ENCODE measurements at regions not wholly inside any gene's neighbourhood (a gene's known extent, or its start where the extent isn't known, plus 50 kb on each side); places are given as distances from the start of the nearest gene placed in this dataset.

DNA sequence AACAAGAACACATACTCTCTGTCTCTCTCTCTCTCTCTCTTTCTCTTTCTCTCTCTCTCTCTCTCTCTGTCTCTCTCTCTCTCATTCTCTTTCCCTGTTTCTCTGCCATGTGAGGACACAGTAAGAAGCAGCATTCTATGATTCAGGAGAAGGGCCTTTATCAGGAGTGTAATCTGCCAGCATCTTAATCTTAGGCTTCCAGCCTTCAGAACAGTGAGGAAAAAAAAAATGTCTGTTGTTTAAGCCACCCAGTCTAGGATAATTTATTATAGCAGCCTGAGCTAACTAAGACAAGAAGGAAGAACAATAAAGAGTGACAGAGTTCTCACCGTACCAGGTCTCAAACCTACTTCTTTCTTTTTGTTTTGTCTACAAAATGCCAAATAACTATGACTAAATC, 399.4 kb downstream of the SOCS6 start:
- no peak for FAIRE-seq
- DNase-seq (ENCODE audit: insufficient read length, low spot score) = no peak
- no peak for TF ChIP-seq POLR2A (IDR thresholded peaks at IDR 0.05; ENCODE audit: low read depth, low read length)

DNA sequence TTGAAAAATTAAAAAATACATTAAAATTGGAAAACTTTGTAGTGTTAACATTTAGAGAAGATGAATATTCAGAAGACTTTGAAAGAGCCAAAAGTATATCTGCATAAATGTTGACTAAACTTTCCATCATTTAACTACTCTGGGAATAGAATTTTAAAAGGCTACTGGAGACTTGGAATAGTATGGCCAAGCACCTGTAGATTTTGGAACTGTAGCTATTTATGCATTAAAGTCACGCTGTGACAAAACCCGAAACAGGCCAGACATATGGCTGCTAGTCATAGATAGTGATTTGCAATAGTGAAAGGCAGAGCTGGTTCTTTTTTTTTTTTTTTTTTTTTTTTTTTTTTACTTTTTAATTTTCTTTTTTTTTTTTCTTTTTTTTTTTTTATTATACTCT, 396.0 kb downstream of the SOCS6 start:
- no peak for TF ChIP-seq POLR2A (IDR thresholded peaks at IDR 0.05; ENCODE audit: low read depth, low read length)
- FAIRE-seq (no peak), DNase-seq (ENCODE audit: insufficient read length, low spot score) (no peak)

DNA sequence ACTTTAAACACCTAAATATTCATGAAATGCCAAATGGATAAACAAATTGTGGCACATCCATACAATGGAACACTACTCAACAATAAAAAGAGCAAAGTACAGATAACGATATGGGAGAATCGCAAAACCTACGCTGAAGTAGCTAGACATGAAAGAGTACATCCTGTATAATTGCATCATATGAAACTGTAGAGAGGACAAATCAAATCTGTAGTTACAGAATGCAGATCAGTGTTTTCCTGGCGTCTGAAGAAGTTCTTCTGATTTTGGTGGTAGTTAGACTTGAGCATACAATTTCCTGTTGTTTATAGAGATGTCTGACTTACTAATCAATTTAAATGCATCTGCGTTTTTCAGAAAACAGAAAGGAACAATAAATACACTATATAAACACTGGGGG, 394.4 kb downstream of the SOCS6 start:
- no peak for TF ChIP-seq POLR2A (IDR thresholded peaks at IDR 0.05; ENCODE audit: low read depth, low read length)
- DNase-seq (ENCODE audit: insufficient read length, low spot score) = no peak
- FAIRE-seq = no peak

DNA sequence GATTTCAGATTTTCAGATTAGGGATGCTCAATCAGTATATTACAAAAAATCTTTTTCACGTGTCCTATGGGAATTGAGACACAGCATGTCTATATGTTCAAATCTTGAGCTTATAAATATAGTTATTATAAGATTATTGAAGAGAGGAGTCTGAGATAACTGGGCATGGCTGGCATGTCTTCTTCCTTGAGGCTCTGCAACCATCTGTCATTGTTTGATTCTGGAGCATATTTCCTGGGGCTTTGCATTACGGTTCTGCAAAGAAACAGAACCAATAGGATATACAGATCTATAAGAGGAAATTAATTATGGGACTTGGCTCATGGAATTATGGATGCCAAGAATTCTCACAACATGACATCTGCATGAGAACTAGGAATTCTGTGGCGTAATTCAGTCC, 386.1 kb downstream of the SOCS6 start:
- no peak for FAIRE-seq
- no peak for TF ChIP-seq POLR2A (IDR thresholded peaks at IDR 0.05; ENCODE audit: low read depth, low read length)
- no peak for DNase-seq (ENCODE audit: insufficient read length, low spot score)

DNA sequence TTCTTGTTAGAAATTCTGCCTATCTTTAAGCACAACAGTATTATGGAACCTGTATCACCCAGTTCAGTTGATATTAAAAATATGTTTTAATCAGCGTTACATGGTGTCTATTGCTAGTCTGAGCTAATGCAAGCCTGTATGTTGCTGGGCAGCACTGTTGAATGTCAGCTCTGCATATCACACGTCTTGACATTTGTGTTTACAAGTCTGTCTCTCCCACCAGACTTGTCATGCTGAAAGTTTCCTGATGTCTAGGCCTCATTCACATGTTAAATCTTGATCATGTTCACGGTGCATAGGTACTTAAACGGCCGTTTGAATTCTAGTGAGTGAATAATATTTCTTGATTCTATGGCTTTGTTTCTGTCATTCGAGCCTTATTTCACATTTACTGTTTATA, 385.0 kb downstream of the SOCS6 start:
- TF ChIP-seq POLR2A (IDR thresholded peaks at IDR 0.05; ENCODE audit: low read depth, low read length) = no peak
- FAIRE-seq = no peak

DNA sequence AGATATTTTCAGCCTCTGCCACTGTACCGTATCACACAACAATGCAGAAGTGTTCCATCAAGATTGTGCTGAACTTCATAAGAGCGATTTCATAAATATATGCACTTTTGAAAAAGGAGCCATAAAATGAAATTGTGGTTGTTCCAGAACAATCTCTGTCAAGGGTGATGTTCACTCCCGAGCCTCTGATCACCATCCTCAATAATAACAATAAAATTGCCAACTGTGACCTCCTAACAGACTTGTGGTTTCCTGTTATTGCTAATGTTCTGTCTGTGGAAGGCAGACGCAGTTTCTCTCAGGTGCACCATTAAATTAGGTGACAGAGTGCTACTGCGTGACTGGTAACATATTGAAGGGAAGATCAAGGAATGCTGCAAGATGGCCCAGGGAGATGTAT, 383.7 kb downstream of the SOCS6 start:
- DNase-seq (ENCODE audit: insufficient read length, low spot score) (no peak), FAIRE-seq (no peak)
- no peak for TF ChIP-seq POLR2A (IDR thresholded peaks at IDR 0.05; ENCODE audit: low read depth, low read length)

More for the DNA sequence above, 385.0 kb downstream of the SOCS6 start:
- DNase-seq (ENCODE audit: insufficient read length, low spot score) = no peak

DNA sequence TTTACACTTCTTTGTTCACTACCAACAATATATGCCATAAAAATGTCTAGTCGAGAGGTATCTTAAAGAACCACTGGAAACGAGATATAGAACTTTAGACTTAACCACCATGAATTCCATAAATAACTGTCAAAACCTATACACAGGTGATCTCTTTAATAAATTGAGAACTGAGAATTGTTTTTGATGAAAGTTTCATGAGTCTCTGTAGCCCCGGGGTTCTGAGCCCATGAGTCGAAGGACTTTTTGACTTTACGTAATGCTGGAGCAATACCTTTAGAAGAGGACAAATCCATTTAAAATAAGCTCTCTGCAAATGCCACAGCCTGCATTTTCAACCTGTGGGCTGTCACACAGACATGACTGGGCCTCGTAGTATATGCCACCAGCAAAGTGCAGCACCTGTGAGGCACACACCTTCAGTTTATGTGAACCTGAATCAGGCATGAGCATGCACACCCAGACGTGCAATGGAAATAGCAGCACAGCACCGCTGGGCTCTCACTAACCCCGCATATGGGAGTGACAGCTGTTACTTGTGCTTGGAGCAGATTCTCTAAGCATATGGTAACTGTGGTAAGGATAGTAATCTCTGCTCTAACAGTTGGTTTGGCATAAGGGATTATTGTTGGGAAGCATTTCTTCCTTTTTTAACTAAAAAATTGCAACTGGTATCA, 383.2 kb downstream of the SOCS6 start:
- DNase-seq (ENCODE audit: insufficient read length, low spot score) = no peak
- no peak for TF ChIP-seq POLR2A (IDR thresholded peaks at IDR 0.05; ENCODE audit: low read depth, low read length)
- FAIRE-seq = no peak

DNA sequence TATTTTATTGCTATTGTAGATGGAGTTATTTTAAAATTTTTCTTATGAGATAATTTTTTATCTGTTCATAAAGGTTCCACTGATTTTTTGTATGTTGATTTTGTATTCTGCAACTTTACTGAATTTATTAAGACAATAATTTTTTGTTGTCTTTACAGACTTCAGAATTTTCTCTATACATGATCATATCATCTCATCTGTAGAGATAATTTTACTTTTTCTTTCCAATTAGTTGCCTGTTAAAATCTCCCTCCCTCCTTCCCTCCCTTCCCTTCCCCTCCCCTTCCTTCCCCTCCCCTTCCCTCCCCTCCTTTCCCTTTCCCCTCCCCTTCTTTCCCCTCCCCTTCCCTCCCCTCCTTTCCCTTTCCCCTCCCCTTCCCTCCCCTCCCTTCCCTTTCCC, 378.1 kb downstream of the SOCS6 start:
- no peak for DNase-seq (ENCODE audit: insufficient read length, low spot score)
- no peak for TF ChIP-seq POLR2A (IDR thresholded peaks at IDR 0.05; ENCODE audit: low read depth, low read length)
- no peak for FAIRE-seq

DNA sequence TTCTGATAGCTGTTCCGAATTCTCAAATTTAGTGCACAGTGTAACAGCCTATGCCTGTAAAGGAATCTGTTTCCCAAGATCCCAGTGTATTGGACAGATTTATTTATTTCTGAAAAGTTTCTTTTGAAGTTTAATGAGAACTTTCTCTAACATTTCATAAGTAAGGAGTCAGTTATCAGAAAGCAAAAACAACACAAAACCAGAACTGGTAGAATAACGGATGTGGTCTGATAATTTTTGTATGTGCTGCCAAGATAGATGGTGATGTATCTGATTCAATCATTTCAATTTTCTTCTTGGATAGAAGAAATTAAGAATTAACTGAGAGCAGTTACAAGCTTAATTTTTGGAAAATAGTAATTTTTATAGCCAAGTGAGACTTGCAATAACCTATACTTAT, 374.3 kb downstream of the SOCS6 start:
- DNase-seq (ENCODE audit: insufficient read length, low spot score) (no peak), FAIRE-seq (no peak)
- TF ChIP-seq POLR2A (IDR thresholded peaks at IDR 0.05; ENCODE audit: low read depth, low read length) = no peak

DNA sequence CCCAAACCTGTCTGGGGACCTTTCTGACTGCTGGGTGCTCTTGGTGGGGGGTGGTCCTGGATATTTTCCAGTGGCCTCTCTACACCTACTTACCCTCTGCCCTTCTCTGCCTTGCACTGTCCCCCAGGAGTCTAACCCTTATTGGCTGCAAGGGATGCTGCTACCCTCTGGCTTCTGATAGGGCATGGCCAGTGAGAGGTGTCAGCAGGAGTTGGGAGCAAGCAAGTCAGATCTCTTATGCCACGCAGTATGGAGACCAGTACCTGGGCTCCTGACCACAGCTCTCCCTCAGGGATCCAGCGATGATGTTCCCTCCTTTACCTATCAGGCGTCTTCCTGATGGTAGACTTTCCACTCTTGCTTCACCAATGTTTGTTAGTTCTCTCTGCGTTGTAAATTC, 373.7 kb downstream of the SOCS6 start:
- DNase-seq (ENCODE audit: insufficient read length, low spot score) = no peak
- no peak for TF ChIP-seq POLR2A (IDR thresholded peaks at IDR 0.05; ENCODE audit: low read depth, low read length)
- no peak for FAIRE-seq

DNA sequence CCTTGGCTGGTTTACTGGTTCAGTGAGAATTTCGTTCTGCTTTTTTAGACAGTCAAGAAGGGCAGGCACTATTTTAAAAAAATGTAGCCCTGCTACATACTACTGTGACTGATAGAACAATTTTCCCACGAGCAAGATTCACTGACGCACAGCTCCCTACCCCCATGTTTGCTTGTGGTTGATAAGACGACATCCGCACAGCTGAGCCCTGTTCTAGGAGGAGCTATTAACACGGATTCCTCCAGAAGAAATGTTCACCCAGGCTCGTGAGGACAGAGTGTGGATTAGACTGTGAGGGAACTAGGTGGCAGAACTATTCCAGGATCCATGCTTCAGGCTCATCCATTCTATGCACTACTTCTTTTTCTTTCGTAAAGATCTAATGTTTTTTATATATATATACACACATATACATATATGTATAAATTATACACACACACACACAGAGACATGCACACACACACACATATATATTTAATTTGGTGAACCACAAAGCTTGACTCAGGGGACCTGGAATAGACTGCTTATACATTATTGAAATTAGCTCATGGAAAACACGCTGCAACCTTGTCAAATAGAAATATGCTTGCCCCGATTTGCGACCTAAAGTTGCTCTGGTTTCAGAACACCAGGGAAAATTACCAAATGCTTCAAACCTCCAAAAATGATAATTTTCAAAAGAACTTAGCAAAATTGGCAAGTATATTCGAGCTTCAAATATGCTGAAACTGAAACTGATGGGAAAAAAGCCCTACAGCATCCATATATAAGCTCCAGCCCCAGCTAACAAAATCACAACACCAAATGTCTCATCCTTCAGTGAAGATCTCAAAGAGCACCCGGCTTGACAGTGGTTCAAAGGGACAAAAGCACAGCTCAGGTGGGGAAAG, 370.4 kb downstream of the SOCS6 start:
- FAIRE-seq (no peak), DNase-seq (ENCODE audit: insufficient read length, low spot score) (no peak)

DNA sequence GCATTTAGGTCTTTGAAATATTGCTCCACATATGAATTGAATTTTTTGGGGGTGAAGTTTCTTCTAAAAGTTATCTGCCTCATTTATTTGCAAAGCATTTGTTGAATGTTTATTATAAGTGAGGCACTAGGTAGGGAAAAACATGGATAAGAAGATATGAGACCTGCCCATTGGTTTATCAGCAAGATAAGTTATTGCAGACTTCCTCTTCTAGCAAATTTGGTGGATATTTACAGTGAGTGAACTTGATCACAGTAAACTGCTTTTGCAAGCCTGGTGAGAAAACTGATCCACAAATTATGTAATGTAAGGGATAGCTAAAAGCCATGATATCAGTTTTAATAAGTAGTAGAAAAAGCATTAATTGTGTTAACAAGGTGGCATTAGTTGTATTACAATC, 364.8 kb downstream of the SOCS6 start:
- no peak for TF ChIP-seq POLR2A (IDR thresholded peaks at IDR 0.05; ENCODE audit: low read depth, low read length)
- no peak for FAIRE-seq
- no peak for DNase-seq (ENCODE audit: insufficient read length, low spot score)

More for the DNA sequence above, 370.4 kb downstream of the SOCS6 start:
- TF ChIP-seq POLR2A (IDR thresholded peaks at IDR 0.05; ENCODE audit: low read depth, low read length) = no peak

DNA sequence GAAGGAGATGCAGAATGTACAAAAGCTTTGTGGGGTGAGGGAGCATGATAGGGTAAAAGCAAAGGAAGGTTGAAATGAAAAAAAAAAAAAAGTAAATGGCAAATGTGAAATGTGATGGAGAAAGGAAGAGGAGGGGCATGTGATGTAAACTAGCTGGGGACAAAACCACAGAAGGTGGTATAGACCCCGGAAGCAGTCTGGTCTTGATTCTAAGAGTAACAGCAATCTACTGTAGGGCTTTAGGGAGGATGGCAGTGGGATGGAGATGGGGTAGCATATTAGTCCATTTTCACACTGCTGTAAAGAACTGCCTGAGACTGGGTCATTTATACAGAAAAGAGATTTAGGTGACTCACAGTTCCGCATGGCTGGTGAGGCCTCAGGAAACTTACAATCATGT, 362.0 kb downstream of the SOCS6 start:
- TF ChIP-seq POLR2A (IDR thresholded peaks at IDR 0.05; ENCODE audit: low read depth, low read length) = no peak
- FAIRE-seq (no peak), DNase-seq (ENCODE audit: insufficient read length, low spot score) (no peak)

DNA sequence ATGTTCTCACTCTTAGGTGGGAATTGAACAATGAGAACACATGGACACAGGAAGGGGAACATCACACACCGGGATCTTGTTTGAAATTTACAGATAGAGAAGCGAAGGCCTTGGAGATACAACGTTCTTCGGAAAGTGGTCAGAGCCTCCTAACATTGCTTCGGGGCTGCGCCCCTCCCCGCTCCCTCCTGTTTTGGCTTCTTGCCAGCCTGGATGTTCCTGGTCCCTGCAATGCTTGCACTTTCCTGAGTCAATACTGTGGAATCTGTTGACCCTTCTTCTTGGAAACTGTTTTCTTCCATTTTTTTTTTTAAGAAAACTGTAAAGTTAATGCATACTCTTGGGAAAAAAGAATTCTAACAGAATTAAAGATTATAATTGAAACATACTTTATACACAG, 360.8 kb downstream of the SOCS6 start:
- DNase-seq (ENCODE audit: insufficient read length, low spot score) (no peak), FAIRE-seq (no peak)
- no peak for TF ChIP-seq POLR2A (IDR thresholded peaks at IDR 0.05; ENCODE audit: low read depth, low read length)

DNA sequence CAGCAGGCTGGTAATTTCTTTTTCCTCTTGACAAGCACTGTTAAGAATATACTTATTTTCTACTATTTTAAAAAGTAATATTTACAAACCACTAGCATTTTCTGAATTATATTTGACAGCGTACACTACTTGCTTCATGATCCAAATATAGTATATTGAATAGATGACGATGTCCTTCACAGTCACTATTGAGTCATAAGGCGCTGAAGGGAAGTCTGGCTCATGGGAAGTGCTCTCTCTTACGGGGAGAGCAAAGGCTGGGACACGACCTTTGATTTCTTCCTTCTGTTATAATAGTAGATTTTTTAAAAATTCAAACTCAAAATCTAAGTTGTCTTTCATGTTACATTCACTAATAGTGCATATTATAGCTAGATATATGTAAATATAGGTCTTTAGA, 357.1 kb downstream of the SOCS6 start:
- no peak for TF ChIP-seq POLR2A (IDR thresholded peaks at IDR 0.05; ENCODE audit: low read depth, low read length)
- FAIRE-seq (no peak), DNase-seq (ENCODE audit: insufficient read length, low spot score) (no peak)

Measured in H54 (cell line).